GM13976 (cell line): ENCODE measurements at regions not wholly inside any gene's neighbourhood (a gene's known extent, or its start where the extent isn't known, plus 50 kb on each side); places are given as distances from the start of the nearest gene placed in this dataset.

Source experiments
- DNase-seq: peaks from one replicate; pipeline ENCODE4 v3.0.0; 2012; ENCODE audit warnings: low spot score
- CTCF ChIP-seq: IDR thresholded peaks from 2 replicates; pipeline ENCODE4 v1.5.1; 2012; ENCODE audit warnings: borderline replicate concordance, mild to moderate bottlenecking; ENCODE audit not compliant: insufficient read depth; ENCODE audit errors: extremely low read depth, missing control alignments, control extremely low read depth
- in situ Hi-C: fragments of 300-500 bp; cut with MboI; formaldehyde crosslinking; loops from one replicate; pipeline ENCODE4 v1.12.0; 2022; ENCODE audit warnings: low sequenced_read_pairs, mixed read lengths, inconsistent platforms; ENCODE audit not compliant: unreplicated experiment

- DNase-seq = no peak
- no peak for TF ChIP-seq CTCF
- in situ Hi-C loops = no loop called here
Observed at GRCh38 chr16:85255777-85256176, 143.5 kb upstream of the CIBAR2 start.

GRCh38 chr16:85256190-85256739, 144.0 kb upstream of the CIBAR2 start:
- in situ Hi-C loops = no loop called here
- TF ChIP-seq CTCF = no peak
- DNase-seq = no peak

- no peak for TF ChIP-seq CTCF
- no peak for DNase-seq
- in situ Hi-C loops = no loop called here
Observed at GRCh38 chr16:85257483-85257882, 145.2 kb upstream of the CIBAR2 start.

GRCh38 chr16:85258166-85258565, 145.9 kb upstream of the CIBAR2 start:
- in situ Hi-C loops = no loop called here
- no peak for TF ChIP-seq CTCF
- DNase-seq = no peak

GRCh38 chr16:85258629-85259028, 146.4 kb upstream of the CIBAR2 start:
- no peak for TF ChIP-seq CTCF
- in situ Hi-C loops = no loop called here
- no peak for DNase-seq

GRCh38 chr16:85259115-85259831, 147.0 kb upstream of the CIBAR2 start:
- DNase-seq = no peak
- no peak for TF ChIP-seq CTCF
- in situ Hi-C loops = no loop called here
